ENCODE measurements at regions not wholly inside any gene's neighbourhood (a gene's known extent, or its start where the extent isn't known, plus 50 kb on each side); places are given as distances from the start of the nearest gene placed in this dataset.

- Mint-ChIP-seq H3K27me3 (ENCODE audit: low read depth) (no peaks in the 10 kb centered on the region), H3K9me3 (peaks cover 6% of the 10 kb centered on the region), H3K36me3 (no peaks in the 10 kb centered on the region), H3K27ac (no peak overlapping the region), H3K4me3 (no peak overlapping the region), H3K4me1 (peaks cover 14% of the 10 kb centered on the region)
- DNase-seq (ENCODE audit: low spot score in 2 of 2, unreplicated experiment in 2 of 2) = no peak
- no peak for TF ChIP-seq CTCF (IDR thresholded peaks at IDR 0.05; ENCODE audit: unreplicated experiment)
Measured at GRCh38 chr3:71912839-71913495, 128.0 kb upstream of the PROK2 start.

- peaks cover 14% of the 10 kb centered on the region for H3K4me1 Mint-ChIP-seq
- H3K9me3 Mint-ChIP-seq = peaks cover 6% of the 10 kb centered on the region
- TF ChIP-seq CTCF (IDR thresholded peaks at IDR 0.05; ENCODE audit: unreplicated experiment) = no peak
- no peak overlapping the region for H3K27ac Mint-ChIP-seq
- peaks cover 3% of the 10 kb centered on the region for H3K27me3 Mint-ChIP-seq (ENCODE audit: low read depth)
- no peaks in the 10 kb centered on the region for H3K36me3 Mint-ChIP-seq
- no peak overlapping the region for H3K4me3 Mint-ChIP-seq
- DNase-seq (ENCODE audit: low spot score in 2 of 2, unreplicated experiment in 2 of 2) = no peak
Measured at GRCh38 chr3:71910108-71910507, 125.2 kb upstream of the PROK2 start.

GRCh38 chr3:71907996-71908395, 123.0 kb upstream of the PROK2 start:
- H3K27me3 Mint-ChIP-seq (ENCODE audit: low read depth) = peaks cover 3% of the 10 kb centered on the region
- H3K27ac Mint-ChIP-seq = no peak overlapping the region
- H3K4me1 Mint-ChIP-seq = peaks cover 9% of the 10 kb centered on the region
- no peak overlapping the region for H3K4me3 Mint-ChIP-seq
- no peaks in the 10 kb centered on the region for H3K36me3 Mint-ChIP-seq
- TF ChIP-seq CTCF (IDR thresholded peaks at IDR 0.05; ENCODE audit: unreplicated experiment) = no peak
- H3K9me3 Mint-ChIP-seq = peaks cover 6% of the 10 kb centered on the region
- DNase-seq (ENCODE audit: low spot score in 2 of 2, unreplicated experiment in 2 of 2) = no peak

- no peaks in the 10 kb centered on the region for H3K36me3 Mint-ChIP-seq
- TF ChIP-seq CTCF (IDR thresholded peaks at IDR 0.05; ENCODE audit: unreplicated experiment) = no peak
- no peak for DNase-seq (ENCODE audit: low spot score in 2 of 2, unreplicated experiment in 2 of 2)
- peaks cover 6% of the 10 kb centered on the region for H3K4me1 Mint-ChIP-seq
- H3K9me3 Mint-ChIP-seq = peaks cover 3% of the 10 kb centered on the region
- H3K4me3 Mint-ChIP-seq = no peak overlapping the region
- no peak overlapping the region for H3K27ac Mint-ChIP-seq
- H3K27me3 Mint-ChIP-seq (ENCODE audit: low read depth) = peaks cover 3% of the 10 kb centered on the region
Measured at GRCh38 chr3:71906976-71907375, 122.0 kb upstream of the PROK2 start.

- Mint-ChIP-seq H3K27me3 (ENCODE audit: low read depth) (peaks cover 5% of the 10 kb centered on the region), H3K36me3 (no peaks in the 10 kb centered on the region), H3K27ac (no peak overlapping the region), H3K9me3 (no peaks in the 10 kb centered on the region), H3K4me1 (peaks cover 6% of the 10 kb centered on the region), H3K4me3 (no peak overlapping the region)
- TF ChIP-seq CTCF (IDR thresholded peaks at IDR 0.05; ENCODE audit: unreplicated experiment) = no peak
- no peak for DNase-seq (ENCODE audit: low spot score in 2 of 2, unreplicated experiment in 2 of 2)
Measured at GRCh38 chr3:71905426-71905825, 120.5 kb upstream of the PROK2 start.

- Mint-ChIP-seq H3K4me3 (no peak overlapping the region), H3K9me3 (no peaks in the 10 kb centered on the region), H3K36me3 (no peaks in the 10 kb centered on the region), H3K27ac (no peak overlapping the region), H3K27me3 (ENCODE audit: low read depth) (peaks cover 5% of the 10 kb centered on the region), H3K4me1 (no peaks in the 10 kb centered on the region)
- no peak for TF ChIP-seq CTCF (IDR thresholded peaks at IDR 0.05; ENCODE audit: unreplicated experiment)
- DNase-seq (ENCODE audit: low spot score in 2 of 2, unreplicated experiment in 2 of 2) = no peak
Measured at GRCh38 chr3:71903936-71904335, 119.0 kb upstream of the PROK2 start.
